A549 (cell line): ENCODE measurements at regions not wholly inside any gene's neighbourhood (a gene's known extent, or its start where the extent isn't known, plus 50 kb on each side); places are given as distances from the start of the nearest gene placed in this dataset.
A peak's percentile ranks its signal among the peaks of the same experiment; 100 is the strongest.

ENCODE experiments used
- ATAC-seq, 2 experiments: fragments of 200-7000 bp in 1 of 2; fragments of >200 bp in 1 of 2; cut with Nextera tagmentation in 1 of 2; cut with Tn5 transposase in 1 of 2; 3 replicates each; pipeline versions ENCODE4 v1.8.0 to v1.9.1; 2018 to 2020; ENCODE audit warnings: mild to moderate bottlenecking in 1 of 2, moderate library complexity in 1 of 2
- CTCF ChIA-PET: fragments of 300-600 bp; sonication (Branson Sonifier 250); formaldehyde crosslinking; extraction: SDS; loops from one replicate; lab custom pipeline; 2021; ENCODE audit warnings: antibody characterized with exemption, inconsistent platforms; lab: Yijun Ruan, JAX
- POLR2A ChIA-PET: fragments of 350-600 bp; formaldehyde crosslinking; extraction: SDS; loops from one replicate; lab custom pipeline; 2021; ENCODE audit warnings: antibody characterized with exemption, inconsistent platforms; lab: Yijun Ruan, JAX
- DNase-seq, 2 experiments: peaks; one replicate each; pipeline versions ENCODE4 v3.0.0 to v3.0.0-alpha.2; 2011 to 2016; ENCODE audit warnings: low read depth in 1 of 2, low spot score in 1 of 2
- FAIRE-seq: peaks from 2 replicates; lab custom pipeline; 2011; peaks lifted over from hg19 to GRCh38; lab: Jason Lieb, UNC
- H3K27ac ChIP-seq, 2 experiments: fragments of >200 bp; sonication (Bioruptor Twin); formaldehyde crosslinking; 3 replicates each; pipeline ENCODE4 v1.5.1; 2016 to 2017
- H3K4me1 ChIP-seq: fragments of >200 bp; sonication (Bioruptor Twin); formaldehyde crosslinking; 3 replicates; pipeline ENCODE4 v1.6.1; 2016
- H3K4me2 ChIP-seq: fragments of >200 bp; sonication (Bioruptor Twin); formaldehyde crosslinking; 3 replicates; pipeline ENCODE4 v1.6.1; 2016
- H3K4me3 ChIP-seq: fragments of >200 bp; sonication (Bioruptor Twin); formaldehyde crosslinking; 3 replicates; pipeline ENCODE4 v1.5.1; 2016
- H3K9me3 ChIP-seq: fragments of >200 bp; sonication (Bioruptor Twin); formaldehyde crosslinking; 3 replicates; pipeline ENCODE4 v1.6.1; 2016
- CBX8 ChIP-seq: fragments of 200-600 bp; sonication (generic); IDR thresholded peaks from 2 replicates; pipeline ENCODE4 v1.6.1; 2016
- CHD2 ChIP-seq: fragments of 150-350 bp; IDR thresholded peaks from 2 replicates; pipeline ENCODE4 v1.6.1; 2014; ENCODE audit warnings: low read length; ENCODE audit not compliant: partially characterized antibody
- CTCF ChIP-seq: fragments of >200 bp; sonication (Bioruptor Twin); formaldehyde crosslinking; IDR thresholded peaks from 3 replicates; pipeline ENCODE4 v1.5.1; 2016
- EHF ChIP-seq: fragments of 250-450 bp; sonication (Bioruptor Pico); IDR thresholded peaks from 2 replicates; pipeline ENCODE4 v1.5.0; 2020; ENCODE audit warnings: mild to moderate bottlenecking
- ELK1 ChIP-seq: fragments of 150-350 bp; IDR thresholded peaks from 2 replicates; pipeline ENCODE4 v1.6.1; 2014; ENCODE audit warnings: low read depth, mild to moderate bottlenecking, low read length
- ESRRA ChIP-seq: fragments of 150-350 bp; IDR thresholded peaks from 2 replicates; pipeline ENCODE4 v1.6.1; 2014; ENCODE audit warnings: mild to moderate bottlenecking, low read length, borderline replicate concordance
- FOSB ChIP-seq: fragments of 250-450 bp; sonication (Bioruptor Pico); IDR thresholded peaks from 2 replicates; pipeline ENCODE4 v1.5.0; 2020; ENCODE audit warnings: mild to moderate bottlenecking, moderate library complexity
- FOSL2 ChIP-seq, 2 experiments: fragments of 450-650 bp in 1 of 2; fragments of >200 bp in 1 of 2; sonication (Bioruptor Twin) in 1 of 2; formaldehyde crosslinking; IDR thresholded peaks; 2 replicates each; pipeline versions ENCODE4 v1.5.0 to v1.6.1; 2016 to 2020; ENCODE audit warnings: mild to moderate bottlenecking in 1 of 2, moderate library complexity in 1 of 2
- GATA3 ChIP-seq: IDR thresholded peaks from 2 replicates; pipeline ENCODE4 v1.6.1; 2012; ENCODE audit warnings: borderline replicate concordance
- JUN ChIP-seq, 2 experiments: fragments of >200 bp; sonication (Bioruptor Twin); formaldehyde crosslinking; IDR thresholded peaks; 2 replicates in 1 of 2; 3 replicates in 1 of 2; pipeline ENCODE4 v1.6.1; 2016 to 2017
- KDM5A ChIP-seq: fragments of 200-600 bp; sonication (generic); IDR thresholded peaks from 2 replicates; pipeline ENCODE4 v1.6.1; 2016; ENCODE audit warnings: antibody characterized with exemption, mild to moderate bottlenecking
- MAZ ChIP-seq: fragments of 150-350 bp; IDR thresholded peaks from 2 replicates; pipeline ENCODE4 v1.6.1; 2014; ENCODE audit warnings: antibody characterized with exemption, low read depth, low read length, borderline replicate concordance
- MYC ChIP-seq: IDR thresholded peaks from 2 replicates; pipeline ENCODE4 v1.6.1; 2012; ENCODE audit warnings: mild to moderate bottlenecking, inconsistent platforms, low read length, improper control_type of control experiment, borderline replicate concordance
- PBX3 ChIP-seq: IDR thresholded peaks from 2 replicates; pipeline ENCODE4 v1.6.1; 2012
- PHF8 ChIP-seq: fragments of 200-600 bp; sonication (generic); IDR thresholded peaks from 2 replicates; pipeline ENCODE4 v1.6.1; 2016; ENCODE audit warnings: low read depth, mild to moderate bottlenecking, antibody characterized with exemption, moderate library complexity, borderline replicate concordance
- RAD21 ChIP-seq, 2 experiments: fragments of >200 bp in 1 of 2; sonication (Bioruptor Twin) in 1 of 2; formaldehyde crosslinking in 1 of 2; IDR thresholded peaks in 1 of 2; conservative IDR thresholded peaks in 1 of 2; 2 replicates in 1 of 2; 3 replicates in 1 of 2; pipeline ENCODE4 v1.6.1; 2012 to 2018; ENCODE audit warnings: inconsistent platforms in 1 of 2
- RCOR1 ChIP-seq: fragments of 150-350 bp; IDR thresholded peaks from 2 replicates; pipeline ENCODE4 v1.6.1; 2014; ENCODE audit warnings: antibody characterized with exemption, low read length, low read depth
- RNF2 ChIP-seq: fragments of 200-600 bp; sonication (generic); IDR thresholded peaks from 2 replicates; pipeline ENCODE4 v1.6.1; 2016; ENCODE audit warnings: low read depth, mild to moderate bottlenecking, antibody characterized with exemption, moderate library complexity, borderline replicate concordance
- SREBF2 ChIP-seq: fragments of 450-650 bp; IDR thresholded peaks from 2 replicates; pipeline ENCODE4 v1.6.1; 2014; ENCODE audit warnings: mild to moderate bottlenecking, moderate library complexity
- TP53 ChIP-seq: fragments of 250-450 bp; sonication (Bioruptor Pico); IDR thresholded peaks from 2 replicates; pipeline ENCODE4 v1.5.0; 2021; ENCODE audit warnings: mild to moderate bottlenecking, moderate library complexity
- ZSCAN20 ChIP-seq: fragments of 250-450 bp; sonication (Bioruptor Pico); IDR thresholded peaks from 2 replicates; pipeline ENCODE4 v1.8.0; 2022; ENCODE audit warnings: mild to moderate bottlenecking, moderate library complexity
- WGBS: methylation state at CpG from one replicate; pipeline ENCODE4 v1.1.6; 2017; ENCODE audit errors: missing lambda C conversion rate; 5-methylcytosine and 5-hydroxymethylcytosine counted together
- TF ChIP-seq, protein P1 (sequence below): fragments of >200 bp; sonication (Bioruptor Twin); formaldehyde crosslinking; IDR thresholded peaks from 2 replicates; pipeline ENCODE4 v1.6.1; 2016
- TF ChIP-seq, protein P2 (sequence below): fragments of 200-600 bp; sonication (generic); IDR thresholded peaks from 2 replicates; pipeline ENCODE4 v1.6.1; 2016; ENCODE audit warnings: antibody characterized with exemption, mild to moderate bottlenecking, moderate library complexity

- Histone ChIP-seq H3K4me2 (peak overlapping the region; percentile 48; the same call in 2 of the 3 replicates), H3K9me3 (no peaks in the 10 kb centered on the region), H3K4me1 (peaks cover 32% of the 10 kb centered on the region), H3K27ac (no peak overlapping the region), H3K4me3 (no peak overlapping the region)
- no peak for DNase-seq
- TF ChIP-seq JUN (IDR thresholded peaks at IDR 0.05) (no peak), ESRRA (no peak), FOSB (CRISPR knock-in tag) (no peak), RCOR1 (no peak), FOSL2 (IDR thresholded peaks at IDR 0.05) (no peak), FOSL2 (CRISPR knock-in tag; IDR thresholded peaks at IDR 0.05) (no peak), CBX8 (no peak)
- TF ChIP-seq, protein P1, sequence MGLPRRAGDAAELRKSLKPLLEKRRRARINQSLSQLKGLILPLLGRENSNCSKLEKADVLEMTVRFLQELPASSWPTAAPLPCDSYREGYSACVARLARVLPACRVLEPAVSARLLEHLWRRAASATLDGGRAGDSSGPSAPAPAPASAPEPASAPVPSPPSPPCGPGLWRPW = no peak
- WGBS = 20% methylated on average over 1 of the region's 1 CpG
- ChIA-PET POLR2A (no interaction called here), CTCF (no interaction called here)
- ATAC-seq = no peak
- no peak for FAIRE-seq
Observed at GRCh38 chr2:150230004-150230403, 257.5 kb downstream of the RND3 start.

DNA sequence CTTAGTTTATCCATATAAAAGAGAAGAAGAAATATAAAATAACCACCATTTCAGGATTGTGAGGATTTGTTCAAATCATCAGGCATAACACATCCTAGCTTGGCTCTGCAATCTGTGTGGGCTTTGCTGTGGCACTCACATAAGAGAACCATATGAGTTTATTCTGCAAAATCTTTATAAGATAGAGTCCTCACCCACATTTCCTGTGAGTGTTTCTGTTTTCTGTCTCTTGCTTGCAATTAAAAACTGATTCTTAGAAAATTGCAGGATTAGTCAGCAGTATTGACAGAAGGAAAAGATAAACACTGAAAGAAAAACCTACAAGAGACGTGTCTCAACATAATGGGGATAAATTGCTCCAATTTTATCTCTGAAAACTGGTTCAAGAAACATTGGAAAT is 258.5 kb downstream of the RND3 start:
- H3K4me3 ChIP-seq = no peak overlapping the region
- TF ChIP-seq MYC (no peak), CTCF (no peak), GATA3 (no peak), RAD21 (conservative IDR thresholded peaks at IDR 0.05 in 1 of 2, IDR thresholded peaks at IDR 0.05 in 1 of 2) (no peak), PBX3 (no peak), RNF2 (no peak), MAZ (no peak), TP53 (CRISPR knock-in tag) (no peak), EHF (CRISPR knock-in tag) (no peak), KDM5A (no peak), CHD2 (no peak), ZSCAN20 (CRISPR knock-in tag) (no peak), PHF8 (no peak), SREBF2 (no peak), ELK1 (no peak), FOSB (CRISPR knock-in tag) (no peak)
- TF ChIP-seq, protein P2, sequence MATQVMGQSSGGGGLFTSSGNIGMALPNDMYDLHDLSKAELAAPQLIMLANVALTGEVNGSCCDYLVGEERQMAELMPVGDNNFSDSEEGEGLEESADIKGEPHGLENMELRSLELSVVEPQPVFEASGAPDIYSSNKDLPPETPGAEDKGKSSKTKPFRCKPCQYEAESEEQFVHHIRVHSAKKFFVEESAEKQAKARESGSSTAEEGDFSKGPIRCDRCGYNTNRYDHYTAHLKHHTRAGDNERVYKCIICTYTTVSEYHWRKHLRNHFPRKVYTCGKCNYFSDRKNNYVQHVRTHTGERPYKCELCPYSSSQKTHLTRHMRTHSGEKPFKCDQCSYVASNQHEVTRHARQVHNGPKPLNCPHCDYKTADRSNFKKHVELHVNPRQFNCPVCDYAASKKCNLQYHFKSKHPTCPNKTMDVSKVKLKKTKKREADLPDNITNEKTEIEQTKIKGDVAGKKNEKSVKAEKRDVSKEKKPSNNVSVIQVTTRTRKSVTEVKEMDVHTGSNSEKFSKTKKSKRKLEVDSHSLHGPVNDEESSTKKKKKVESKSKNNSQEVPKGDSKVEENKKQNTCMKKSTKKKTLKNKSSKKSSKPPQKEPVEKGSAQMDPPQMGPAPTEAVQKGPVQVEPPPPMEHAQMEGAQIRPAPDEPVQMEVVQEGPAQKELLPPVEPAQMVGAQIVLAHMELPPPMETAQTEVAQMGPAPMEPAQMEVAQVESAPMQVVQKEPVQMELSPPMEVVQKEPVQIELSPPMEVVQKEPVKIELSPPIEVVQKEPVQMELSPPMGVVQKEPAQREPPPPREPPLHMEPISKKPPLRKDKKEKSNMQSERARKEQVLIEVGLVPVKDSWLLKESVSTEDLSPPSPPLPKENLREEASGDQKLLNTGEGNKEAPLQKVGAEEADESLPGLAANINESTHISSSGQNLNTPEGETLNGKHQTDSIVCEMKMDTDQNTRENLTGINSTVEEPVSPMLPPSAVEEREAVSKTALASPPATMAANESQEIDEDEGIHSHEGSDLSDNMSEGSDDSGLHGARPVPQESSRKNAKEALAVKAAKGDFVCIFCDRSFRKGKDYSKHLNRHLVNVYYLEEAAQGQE = no peak
- TF ChIP-seq, all 56 proteins: peak for 0
- Histone ChIP-seq H3K9me3 (no peaks in the 10 kb centered on the region), H3K4me1 (peaks cover 32% of the 10 kb centered on the region), H3K4me2 (peak overlapping the region; percentile 48), H3K27ac (0 out of 6 replicates have a peak overlapping the region, but pooled peaks of 1 of the 2 experiments have one; percentile 16)
- 5% methylated on average over 1 of the region's 1 CpG for WGBS
- CTCF ChIA-PET = no interaction called here
- no peak for DNase-seq
- no peak for ATAC-seq
- FAIRE-seq = no peak
- POLR2A ChIA-PET = no interaction called here
